ENCODE measurements at regions not wholly inside any gene's neighbourhood (a gene's known extent, or its start where the extent isn't known, plus 50 kb on each side); places are given as distances from the start of the nearest gene placed in this dataset.

- TF ChIP-seq YY1 (IDR thresholded peaks at IDR 0.05; ENCODE audit: insufficient read depth, insufficient read length): no peak
- TF ChIP-seq ZNF274 (IDR thresholded peaks at IDR 0.05; ENCODE audit: low read depth, low read length): no peak
Observed at GRCh38 chr3:157838457-157838856, 267.8 kb downstream of the SHOX2 start.

Data from NT2/D1 (cell line).